ENCODE measurements at regions not wholly inside any gene's neighbourhood (a gene's known extent, or its start where the extent isn't known, plus 50 kb on each side); places are given as distances from the start of the nearest gene placed in this dataset.

DNA sequence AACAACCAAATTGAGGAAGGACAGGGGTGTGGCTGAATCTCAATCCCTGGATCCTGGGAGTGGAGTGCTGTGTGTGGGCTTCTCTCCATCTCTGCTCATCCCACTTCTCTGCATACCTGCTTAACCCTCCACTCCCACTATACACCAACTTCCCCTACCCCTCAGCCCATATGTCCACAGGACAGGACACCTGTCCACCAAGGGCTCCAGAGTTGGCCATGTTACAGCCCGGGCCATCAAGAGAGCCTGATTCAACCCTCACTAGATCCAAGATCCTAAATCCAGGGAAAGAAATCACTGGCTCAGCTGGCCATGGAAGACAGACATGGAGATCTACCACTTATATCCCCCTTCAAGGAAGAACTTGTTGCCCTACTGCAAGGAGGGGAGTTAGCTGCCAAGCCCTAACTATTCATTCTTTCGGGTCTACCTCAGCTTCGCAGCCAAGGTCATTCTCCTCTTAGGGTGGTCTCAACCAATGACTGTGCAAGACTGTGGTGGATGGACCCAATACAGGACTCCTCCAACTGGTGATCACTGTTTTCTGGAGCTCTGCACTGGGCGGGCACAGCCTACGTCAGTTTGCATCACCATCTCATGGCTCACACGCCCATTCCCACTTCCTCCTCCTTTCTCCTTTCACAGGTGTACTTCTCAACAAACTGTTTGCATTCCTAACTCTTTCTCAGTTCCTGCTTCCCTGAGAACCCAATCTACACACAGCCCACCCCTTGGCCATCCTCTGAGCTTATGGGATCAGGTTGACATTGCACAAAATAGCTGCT is 53.7 kb upstream of the ZBTB43 start:
- Mint-ChIP-seq H3K36me3 (ENCODE audit: low read depth) (no peaks in the 10 kb centered on the region), H3K4me3 (no peak overlapping the region), H3K9me3 (no peaks in the 10 kb centered on the region), H3K27ac (no peak overlapping the region), H3K27me3 (peaks cover 2% of the 10 kb centered on the region), H3K4me1 (peaks cover 26% of the 10 kb centered on the region)
- ChIA-PET POLR2A (no interaction called here), CTCF (no interaction called here)
- DNase-seq (no peak), ATAC-seq (ENCODE audit: low read depth) (no peak)
- intact Hi-C loops (cut with micrococcal nuclease), result no loop called here
- TF ChIP-seq, protein P1, sequence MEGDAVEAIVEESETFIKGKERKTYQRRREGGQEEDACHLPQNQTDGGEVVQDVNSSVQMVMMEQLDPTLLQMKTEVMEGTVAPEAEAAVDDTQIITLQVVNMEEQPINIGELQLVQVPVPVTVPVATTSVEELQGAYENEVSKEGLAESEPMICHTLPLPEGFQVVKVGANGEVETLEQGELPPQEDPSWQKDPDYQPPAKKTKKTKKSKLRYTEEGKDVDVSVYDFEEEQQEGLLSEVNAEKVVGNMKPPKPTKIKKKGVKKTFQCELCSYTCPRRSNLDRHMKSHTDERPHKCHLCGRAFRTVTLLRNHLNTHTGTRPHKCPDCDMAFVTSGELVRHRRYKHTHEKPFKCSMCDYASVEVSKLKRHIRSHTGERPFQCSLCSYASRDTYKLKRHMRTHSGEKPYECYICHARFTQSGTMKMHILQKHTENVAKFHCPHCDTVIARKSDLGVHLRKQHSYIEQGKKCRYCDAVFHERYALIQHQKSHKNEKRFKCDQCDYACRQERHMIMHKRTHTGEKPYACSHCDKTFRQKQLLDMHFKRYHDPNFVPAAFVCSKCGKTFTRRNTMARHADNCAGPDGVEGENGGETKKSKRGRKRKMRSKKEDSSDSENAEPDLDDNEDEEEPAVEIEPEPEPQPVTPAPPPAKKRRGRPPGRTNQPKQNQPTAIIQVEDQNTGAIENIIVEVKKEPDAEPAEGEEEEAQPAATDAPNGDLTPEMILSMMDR (IDR thresholded peaks at IDR 0.05), result no peak

DNA sequence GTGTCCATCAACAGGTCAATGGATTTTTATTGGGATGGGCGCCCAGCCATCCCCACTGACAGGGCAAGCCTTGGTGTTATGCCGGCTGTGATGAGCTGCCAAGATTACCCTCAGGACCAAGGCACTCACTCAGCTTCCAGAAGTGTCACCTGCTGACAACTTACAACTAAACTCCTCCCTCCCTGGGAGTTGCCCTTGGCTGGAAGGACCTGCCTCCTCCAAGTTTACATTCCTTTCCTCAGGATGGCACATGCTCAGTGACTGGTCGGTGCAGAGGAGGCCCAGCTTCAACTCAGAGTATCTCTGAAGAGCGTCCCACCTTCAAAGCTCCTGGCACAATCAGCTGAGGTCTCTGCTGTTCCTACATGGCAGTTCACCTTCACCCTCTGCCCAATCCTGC is 52.5 kb upstream of the ZBTB43 start:
- TF ChIP-seq, protein P1 (IDR thresholded peaks at IDR 0.05), result no peak
- DNase-seq, result no peak
- intact Hi-C loops (cut with micrococcal nuclease), result no loop called here
- Mint-ChIP-seq H3K4me3 (no peak overlapping the region), H3K36me3 (ENCODE audit: low read depth) (no peaks in the 10 kb centered on the region), H3K27ac (no peak overlapping the region), H3K27me3 (peaks cover 2% of the 10 kb centered on the region), H3K4me1 (peaks cover 15% of the 10 kb centered on the region), H3K9me3 (no peaks in the 10 kb centered on the region)
- ChIA-PET CTCF (no interaction called here), POLR2A (no interaction called here)
- ATAC-seq (ENCODE audit: low read depth), result no peak

DNA sequence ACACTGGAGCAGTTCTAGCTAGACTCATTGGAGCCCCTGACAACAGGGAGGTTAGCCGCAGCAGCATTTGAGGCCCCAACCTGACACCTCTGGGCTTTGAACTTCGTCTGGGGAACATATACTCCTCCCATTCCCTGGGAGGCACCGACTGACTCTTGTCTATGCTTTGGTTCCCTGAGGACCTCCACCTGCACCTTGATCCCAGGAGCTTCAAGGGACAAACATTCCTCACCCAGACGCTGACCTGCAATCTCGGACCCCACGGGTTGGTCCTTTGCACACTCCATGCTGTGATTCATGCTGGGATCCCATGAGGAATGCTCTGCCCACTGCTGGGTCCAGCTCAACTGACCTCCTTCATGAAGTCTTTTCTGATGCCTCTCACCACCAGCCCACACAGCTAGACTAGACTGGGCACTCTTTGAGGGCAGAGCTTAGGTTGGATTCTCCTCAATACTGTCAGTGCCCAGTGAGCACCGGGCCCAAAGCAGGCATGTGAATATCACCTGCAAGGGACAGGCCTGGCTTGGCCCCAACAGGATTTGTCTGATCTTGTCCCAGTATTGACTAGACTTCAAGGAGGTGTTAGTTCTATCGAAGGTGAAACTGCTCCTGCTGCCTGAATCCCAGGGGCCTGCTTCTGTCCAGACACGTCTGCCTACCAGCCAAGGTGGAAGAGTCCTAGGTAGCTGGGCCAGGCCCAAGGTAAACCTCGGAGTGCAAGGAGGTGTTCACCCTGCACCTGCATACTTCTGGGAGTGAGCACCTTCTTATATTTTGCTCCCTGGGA is 51.8 kb upstream of the ZBTB43 start:
- H3K27ac Mint-ChIP-seq, result no peak overlapping the region
- H3K36me3 Mint-ChIP-seq (ENCODE audit: low read depth), result no peaks in the 10 kb centered on the region
- H3K9me3 Mint-ChIP-seq, result no peaks in the 10 kb centered on the region
- POLR2A ChIA-PET, result no interaction called here
- TF ChIP-seq, protein P1 (IDR thresholded peaks at IDR 0.05), result no peak
- peaks cover 8% of the 10 kb centered on the region for H3K4me1 Mint-ChIP-seq
- intact Hi-C loops (cut with micrococcal nuclease), result no loop called here
- CTCF ChIA-PET, result no interaction called here
- ATAC-seq (ENCODE audit: low read depth) (no peak), DNase-seq (no peak)
- no peak overlapping the region for H3K4me3 Mint-ChIP-seq
- peaks cover 2% of the 10 kb centered on the region for H3K27me3 Mint-ChIP-seq

DNA sequence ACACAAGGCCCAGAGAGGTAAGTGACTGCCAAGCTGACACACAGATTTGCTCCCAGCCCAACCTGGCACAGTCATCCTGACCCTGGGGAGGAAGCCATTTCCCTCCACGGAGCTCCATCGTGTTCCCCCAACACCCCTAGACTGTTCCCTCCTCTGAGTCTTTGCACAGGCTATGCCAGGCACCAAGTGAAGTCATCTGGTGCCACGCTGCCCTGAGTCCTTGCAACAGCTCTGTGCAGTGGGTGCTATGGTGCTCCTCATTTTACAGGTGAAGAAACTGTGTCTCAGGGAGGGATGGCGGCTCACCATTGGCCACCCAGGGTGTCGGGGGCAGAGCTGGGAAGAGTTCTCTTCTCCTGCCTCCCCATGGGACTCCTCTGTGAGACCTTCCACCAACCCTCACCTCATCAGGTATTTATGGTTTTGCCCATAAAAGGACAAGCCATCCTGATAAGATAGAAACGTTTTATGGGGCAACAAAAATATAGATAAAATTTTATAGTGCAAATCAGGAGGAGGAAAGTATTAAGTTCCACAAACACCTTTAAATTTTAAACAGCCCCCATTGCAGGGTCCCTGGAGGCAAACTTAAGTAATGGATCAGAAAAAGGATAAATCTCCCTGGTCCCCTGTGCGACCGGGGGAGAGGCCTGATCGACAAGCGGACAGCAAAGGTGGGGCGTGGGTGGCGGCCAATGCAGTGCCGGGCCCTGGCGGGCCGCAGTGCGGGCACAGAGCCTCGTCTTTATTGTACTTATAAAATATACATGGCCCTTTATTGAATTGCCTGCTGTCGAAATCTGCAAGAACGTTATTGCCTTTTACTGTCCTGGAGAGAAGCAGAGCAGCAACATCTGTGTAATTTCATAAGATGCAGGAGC is 50.2 kb upstream of the ZBTB43 start:
- Mint-ChIP-seq H3K9me3 (no peaks in the 10 kb centered on the region), H3K27me3 (peaks cover 2% of the 10 kb centered on the region), H3K4me3 (no peak overlapping the region), H3K36me3 (ENCODE audit: low read depth) (no peaks in the 10 kb centered on the region), H3K4me1 (no peaks in the 10 kb centered on the region), H3K27ac (no peak overlapping the region)
- intact Hi-C loops (cut with micrococcal nuclease), result no loop called here
- ChIA-PET CTCF (interaction anchor here (0.6 kb wide), 1 partner anchor 97 kb away, joined by 3 read pairs; no protein-coding TSS in a partner anchor), POLR2A (no interaction called here)
- DNase-seq (no peak), ATAC-seq (ENCODE audit: low read depth) (no peak)
- TF ChIP-seq, protein P1 (IDR thresholded peaks at IDR 0.05), result no peak
